ENCODE measurements at regions not wholly inside any gene's neighbourhood (a gene's known extent, or its start where the extent isn't known, plus 50 kb on each side); places are given as distances from the start of the nearest gene placed in this dataset.
"Not testable (repeated sequence)": the region's sequence is repeated elsewhere in the genome, so short reads cannot be mapped to it uniquely, and the experiment has no call there.

DNA sequence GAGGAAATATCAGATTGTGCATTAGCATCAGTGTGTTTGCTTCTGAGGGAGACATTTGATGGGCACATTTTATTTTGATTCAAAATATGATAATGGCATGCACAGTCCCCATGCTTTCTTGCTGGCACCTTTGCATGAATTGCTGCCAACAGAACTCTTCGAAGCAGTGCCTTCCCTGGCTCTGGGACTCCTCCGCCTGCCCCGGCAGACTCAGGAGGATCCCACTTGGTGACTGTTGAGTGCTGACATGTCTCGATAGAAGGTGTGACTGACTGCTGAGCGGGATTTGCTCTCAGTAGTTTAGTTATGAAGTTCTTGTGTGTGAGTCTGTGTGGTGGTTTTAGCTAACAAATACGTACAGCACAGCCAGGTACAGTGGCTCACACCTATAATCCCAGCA lies 239.7 kb downstream of the FGF9 start:
- in situ Hi-C loops (cut with HindIII; ENCODE audit: low sequenced_read_pairs) = no loop called here

DNA sequence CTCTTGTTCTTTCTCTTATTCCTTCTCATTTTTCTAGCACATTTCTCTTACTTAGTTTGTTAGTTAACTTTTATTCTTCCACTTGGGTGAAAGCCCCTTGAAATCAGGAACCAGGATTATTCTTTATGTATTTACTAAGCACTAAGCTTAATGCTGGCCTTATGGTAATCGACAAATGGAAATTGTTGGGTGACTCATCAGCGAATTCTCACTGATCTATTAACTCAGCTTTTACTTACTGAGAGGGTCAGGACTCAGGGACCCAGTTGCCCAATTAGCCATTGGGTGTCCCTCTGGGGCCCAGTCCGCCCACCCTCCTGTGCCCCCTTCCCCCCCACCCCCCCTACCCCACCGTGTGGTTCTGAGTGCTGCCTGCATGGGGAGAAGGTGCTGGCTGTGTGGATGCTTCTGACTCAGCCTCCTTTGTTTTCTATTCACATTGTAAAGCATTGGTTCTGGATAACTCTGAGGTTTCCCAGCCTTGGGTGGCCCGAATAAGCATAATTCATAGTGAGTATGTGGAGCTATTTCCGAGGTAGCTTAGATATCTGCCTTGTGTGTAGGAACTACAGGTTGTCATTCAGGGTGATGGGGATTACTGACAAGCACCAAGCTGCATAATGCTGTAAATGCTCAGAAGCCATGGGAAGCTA lies 240.9 kb downstream of the FGF9 start:
- in situ Hi-C loops (cut with HindIII; ENCODE audit: low sequenced_read_pairs) = no loop called here

GRCh38 chr13:21913010-21913409 lies 242.1 kb downstream of the FGF9 start:
- in situ Hi-C loops (cut with HindIII; ENCODE audit: low sequenced_read_pairs) = no loop called here

- in situ Hi-C loops (cut with HindIII; ENCODE audit: low sequenced_read_pairs) = no loop called here
These were observed 246.5 kb downstream of the FGF9 start for GRCh38 chr13:21917086-21918015.

- in situ Hi-C loops (cut with HindIII; ENCODE audit: low sequenced_read_pairs) = not testable (repeated sequence)
These were observed 249.9 kb downstream of the FGF9 start for GRCh38 chr13:21920802-21921201.

DNA sequence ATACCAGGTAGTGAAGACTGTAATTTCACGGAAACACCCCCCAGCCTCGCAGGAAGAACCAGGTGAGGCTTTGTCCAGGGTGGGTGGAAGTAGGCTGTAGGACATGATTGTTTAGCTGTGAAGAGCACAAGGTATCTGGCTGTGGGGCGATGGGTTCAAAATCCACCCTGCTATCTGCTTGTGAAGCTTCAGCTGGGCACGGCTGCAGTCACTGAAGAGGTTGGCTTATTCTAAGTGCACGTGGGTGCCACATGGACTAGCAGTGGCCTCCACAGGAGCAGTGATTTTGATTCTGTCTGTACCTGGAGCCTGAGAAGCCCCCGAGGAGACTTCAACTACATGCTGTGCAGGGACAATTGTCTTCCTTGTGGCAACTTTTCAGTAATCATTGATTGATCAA lies 254.1 kb downstream of the FGF9 start:
- in situ Hi-C loops (cut with HindIII; ENCODE audit: low sequenced_read_pairs) = no loop called here

GRCh38 chr13:21925720-21926119 lies 254.8 kb downstream of the FGF9 start:
- in situ Hi-C loops (cut with HindIII; ENCODE audit: low sequenced_read_pairs) = no loop called here

DNA sequence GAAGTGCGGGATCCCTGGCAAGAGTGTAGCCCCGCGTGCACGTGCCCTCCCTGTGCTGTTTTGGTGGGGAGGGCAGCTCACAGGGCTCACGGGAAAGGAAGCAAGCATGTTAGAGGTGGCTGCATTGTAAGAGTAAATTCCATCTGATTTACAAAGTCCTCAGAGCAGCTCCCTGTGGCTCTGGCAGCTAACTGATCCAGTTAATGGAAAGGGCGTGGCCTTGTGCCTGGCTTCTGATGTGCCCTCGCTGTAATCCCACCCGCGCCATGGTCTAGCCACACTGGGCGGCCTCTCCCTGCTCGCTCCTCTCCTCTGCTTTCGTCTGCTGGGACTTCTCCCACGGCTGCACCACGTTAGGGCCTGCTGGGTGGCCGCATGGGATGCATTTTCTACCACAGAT lies 258.5 kb downstream of the FGF9 start:
- in situ Hi-C loops (cut with HindIII; ENCODE audit: low sequenced_read_pairs) = no loop called here

DNA sequence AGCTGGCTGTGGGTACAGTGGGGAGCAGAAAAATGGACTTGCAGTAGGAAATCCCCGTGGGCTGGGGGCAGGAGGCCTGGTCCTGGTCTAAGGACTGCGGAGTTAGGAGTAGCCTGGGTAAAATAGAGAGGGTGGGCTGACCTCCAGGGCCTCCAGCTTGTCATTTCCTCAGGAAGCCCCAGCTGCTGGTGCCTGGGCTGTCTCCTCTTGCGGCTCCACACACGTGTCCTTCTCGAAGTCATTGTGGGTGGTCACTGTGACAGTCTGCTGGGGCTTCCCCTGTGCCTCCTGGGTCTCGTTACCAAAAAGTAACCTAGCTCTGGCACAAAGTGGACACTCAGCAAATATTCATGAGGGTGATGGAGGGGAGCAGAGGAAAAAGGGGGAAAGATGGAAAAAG lies 259.7 kb downstream of the FGF9 start:
- in situ Hi-C loops (cut with HindIII; ENCODE audit: low sequenced_read_pairs) = no loop called here

DNA sequence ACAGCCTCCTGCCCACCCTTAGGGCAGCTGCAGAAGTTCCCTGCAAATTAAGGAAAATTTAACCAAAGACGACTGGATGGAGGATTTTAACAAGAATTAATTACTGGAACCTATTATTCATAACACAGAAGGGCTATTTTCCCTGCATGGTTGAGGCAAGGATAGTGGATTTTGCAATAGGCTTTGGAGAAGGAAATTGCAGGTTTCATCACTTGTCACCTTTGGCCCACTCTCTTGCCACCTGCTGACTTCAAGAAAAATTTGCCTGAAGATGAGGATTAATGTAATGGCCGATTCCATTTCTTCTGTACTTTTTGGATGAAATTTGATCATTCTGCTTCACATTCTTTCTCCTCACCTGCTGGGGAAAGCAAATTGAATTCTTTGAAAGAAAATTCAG lies 261.7 kb downstream of the FGF9 start:
- in situ Hi-C loops (cut with HindIII; ENCODE audit: low sequenced_read_pairs) = no loop called here

- in situ Hi-C loops (cut with HindIII; ENCODE audit: low sequenced_read_pairs) = no loop called here
These were observed 262.1 kb downstream of the FGF9 start for GRCh38 chr13:21932996-21933395.

GRCh38 chr13:21934284-21934683 lies 263.4 kb downstream of the FGF9 start:
- in situ Hi-C loops (cut with HindIII; ENCODE audit: low sequenced_read_pairs) = no loop called here

DNA sequence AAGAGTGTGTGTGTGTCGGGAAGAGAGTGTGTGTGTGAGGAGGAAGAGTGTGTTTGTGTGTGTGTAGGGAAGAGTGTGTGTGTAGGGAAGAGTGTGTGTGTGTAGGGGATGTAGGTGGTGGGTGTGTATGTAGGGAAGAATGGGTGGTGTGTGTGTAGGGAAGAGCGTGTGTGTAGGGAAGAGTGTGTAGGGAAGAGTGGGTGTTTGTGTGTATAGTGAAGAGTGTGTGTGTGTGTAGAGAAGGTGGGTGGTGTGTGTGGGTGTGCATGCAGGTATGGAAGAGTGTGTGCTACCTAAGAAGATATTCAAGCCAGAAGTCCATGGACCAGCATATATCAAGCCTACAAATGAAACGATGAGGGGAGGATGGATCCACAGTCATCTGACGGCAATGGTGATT lies 265.8 kb downstream of the FGF9 start:
- in situ Hi-C loops (cut with HindIII; ENCODE audit: low sequenced_read_pairs) = no loop called here

DNA sequence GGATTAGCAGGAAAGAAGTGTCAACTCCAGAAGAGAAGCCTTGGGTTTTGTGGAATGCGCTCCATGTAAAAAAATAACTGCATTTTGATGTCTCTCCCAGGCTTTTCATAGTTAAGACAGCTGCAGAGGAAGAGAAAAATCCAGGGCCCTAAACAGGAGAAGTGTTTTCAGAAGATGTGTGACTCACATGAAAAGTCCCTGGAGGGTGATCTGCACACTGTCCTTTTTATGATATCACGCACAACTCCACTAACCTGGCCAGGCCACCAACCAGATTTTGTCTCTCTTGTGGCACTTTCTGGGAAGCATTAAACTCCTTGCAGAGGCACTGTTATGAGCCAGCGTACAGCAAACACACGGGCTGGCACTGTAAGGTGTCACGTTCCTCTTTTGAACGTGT lies 267.3 kb downstream of the FGF9 start:
- in situ Hi-C loops (cut with HindIII; ENCODE audit: low sequenced_read_pairs) = no loop called here

DNA sequence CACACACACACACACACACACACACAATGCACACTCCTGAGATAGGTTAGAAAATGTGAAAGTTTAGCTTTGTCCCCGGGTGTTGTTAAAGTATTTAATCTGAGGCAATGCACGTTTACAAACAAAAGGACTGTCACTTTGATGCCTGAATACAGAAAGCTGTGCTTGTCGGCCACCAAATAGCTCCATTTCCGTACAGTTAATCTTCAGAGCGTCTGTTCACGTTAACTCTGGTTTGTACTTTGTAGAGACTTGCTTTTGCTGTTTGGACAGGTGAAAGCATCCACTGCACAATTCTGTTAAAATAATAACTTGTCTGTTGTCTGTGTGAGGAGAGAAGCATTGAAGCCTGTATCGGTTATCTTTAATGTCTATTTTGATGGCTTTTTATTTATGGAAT lies 267.8 kb downstream of the FGF9 start:
- in situ Hi-C loops (cut with HindIII; ENCODE audit: low sequenced_read_pairs) = no loop called here

DNA sequence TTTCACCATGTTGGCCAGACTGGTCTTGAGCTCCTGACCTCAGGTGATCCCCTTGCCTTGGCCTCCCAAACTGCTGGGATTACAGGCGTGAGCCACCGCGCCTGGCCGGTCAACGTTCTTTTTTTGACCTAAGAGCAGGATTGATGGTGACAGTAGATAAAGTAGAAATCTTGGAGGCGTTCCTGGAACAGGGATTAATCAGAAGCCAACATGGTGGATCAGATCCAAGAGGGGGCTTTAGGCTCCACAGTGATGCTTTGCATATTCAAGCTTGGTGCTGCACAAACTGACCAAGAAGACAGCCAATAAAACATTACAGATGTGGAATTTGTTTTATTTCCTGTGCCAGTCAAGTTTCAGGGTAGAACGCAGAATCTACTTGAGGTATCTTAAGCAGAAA lies 271.2 kb downstream of the FGF9 start:
- in situ Hi-C loops (cut with HindIII; ENCODE audit: low sequenced_read_pairs) = no loop called here

DNA sequence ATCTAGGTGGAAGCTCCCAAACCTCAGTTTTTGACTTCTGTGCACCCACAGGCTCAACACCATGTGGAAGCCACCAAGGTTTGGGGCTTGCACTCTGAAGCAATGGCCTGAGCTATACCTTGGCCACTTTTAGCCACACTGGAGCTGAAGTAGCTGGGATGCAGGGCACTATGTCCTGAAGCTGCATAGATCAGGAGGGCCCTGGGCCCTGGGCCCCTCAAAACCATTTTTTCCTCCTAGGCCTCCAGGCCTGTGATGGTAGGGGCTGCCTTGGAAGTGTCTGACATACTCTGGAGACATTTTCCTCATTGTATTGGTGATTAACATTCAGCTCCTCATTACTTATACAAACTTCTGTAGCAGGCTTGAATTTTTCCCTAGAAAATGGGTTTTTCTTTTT lies 273.7 kb downstream of the FGF9 start:
- in situ Hi-C loops (cut with HindIII; ENCODE audit: low sequenced_read_pairs) = no loop called here

DNA sequence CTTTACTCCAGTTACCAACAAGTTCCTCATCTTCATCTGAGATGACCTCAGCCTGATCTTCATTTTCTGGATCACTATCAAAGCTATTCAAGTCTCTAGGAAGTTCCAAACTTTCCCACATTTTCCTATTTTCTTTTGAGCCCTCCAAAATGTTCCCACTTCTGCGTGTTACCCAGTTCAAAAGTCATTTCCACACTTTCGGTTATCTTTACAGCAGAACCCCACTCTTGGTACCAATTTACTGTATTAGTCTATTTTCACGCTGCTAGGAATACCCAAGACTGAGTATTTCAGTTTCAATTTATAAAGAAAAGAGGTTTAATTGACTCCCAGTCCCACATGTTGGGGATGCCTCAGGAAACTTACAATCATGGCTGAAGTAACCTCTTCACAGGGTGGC lies 274.3 kb downstream of the FGF9 start:
- in situ Hi-C loops (cut with HindIII; ENCODE audit: low sequenced_read_pairs) = no loop called here

- in situ Hi-C loops (cut with HindIII; ENCODE audit: low sequenced_read_pairs) = no loop called here
These were observed 276.1 kb downstream of the FGF9 start for GRCh38 chr13:21946964-21947363.

DNA sequence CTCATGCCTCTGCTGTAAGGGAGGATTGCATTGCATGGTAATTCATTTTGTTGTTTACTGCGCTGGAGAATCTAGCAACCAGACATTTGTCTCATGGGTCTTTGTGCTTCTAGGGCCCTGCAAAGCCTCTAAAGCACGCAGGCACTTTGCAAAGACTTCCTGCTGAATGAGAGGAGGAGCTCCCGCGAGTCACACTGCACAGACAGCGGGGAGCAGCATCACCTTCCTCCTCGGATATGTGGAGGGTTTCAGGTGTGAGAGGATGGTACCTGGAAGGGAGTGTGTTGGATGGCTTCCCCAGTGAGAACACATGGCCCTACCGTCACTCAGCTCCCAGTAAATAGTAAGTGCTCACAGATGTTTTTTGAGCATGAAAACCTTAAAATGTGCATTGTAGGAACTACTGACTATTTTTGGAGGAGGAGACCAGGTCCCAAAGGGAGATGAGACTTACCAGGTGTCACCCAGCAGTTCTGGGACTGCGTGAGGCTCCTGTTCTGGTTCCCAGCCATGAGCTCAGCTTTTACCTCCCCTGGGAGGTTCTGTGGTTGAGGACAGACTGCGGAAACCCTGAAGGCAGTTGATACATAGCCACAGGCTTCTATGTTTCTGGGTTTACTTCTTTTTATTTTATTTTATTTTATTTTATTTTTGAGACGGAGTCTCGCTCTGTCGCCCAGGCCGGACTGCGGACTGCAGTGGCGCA lies 278.0 kb downstream of the FGF9 start:
- in situ Hi-C loops (cut with HindIII; ENCODE audit: low sequenced_read_pairs) = no loop called here

DNA sequence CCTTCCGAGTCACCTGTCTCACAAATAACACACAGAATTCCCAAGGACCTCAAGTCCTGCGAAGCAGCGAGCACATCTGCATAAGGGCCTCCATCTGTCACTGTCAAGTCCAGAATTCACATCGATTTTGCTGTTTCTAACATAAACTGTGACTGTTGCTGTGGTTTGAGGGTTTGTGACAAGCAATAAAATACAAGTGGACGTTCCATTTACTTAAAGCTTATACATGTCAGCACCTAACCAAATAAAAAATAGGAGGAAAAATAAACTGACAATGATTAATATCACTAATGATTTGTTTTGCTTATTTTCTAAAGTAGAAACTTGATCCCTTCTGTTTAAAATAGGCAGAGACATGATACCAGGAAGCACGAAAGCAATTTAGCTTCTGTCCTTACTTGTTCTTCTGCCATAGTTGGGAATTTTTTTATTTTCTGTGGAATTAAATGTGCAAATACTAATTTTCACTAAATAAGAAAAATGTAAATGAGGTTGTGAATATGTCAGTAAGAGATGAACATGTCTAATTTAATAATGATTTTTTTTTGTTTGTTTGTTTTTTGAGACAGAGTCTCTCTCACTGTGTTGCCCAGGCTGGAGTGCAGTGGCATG lies 279.1 kb downstream of the FGF9 start:
- in situ Hi-C loops (cut with HindIII; ENCODE audit: low sequenced_read_pairs) = no loop called here

Data from DLD1 (cell line).